ENCODE measurements at regions not wholly inside any gene's neighbourhood (a gene's known extent, or its start where the extent isn't known, plus 50 kb on each side); places are given as distances from the start of the nearest gene placed in this dataset.

DNA sequence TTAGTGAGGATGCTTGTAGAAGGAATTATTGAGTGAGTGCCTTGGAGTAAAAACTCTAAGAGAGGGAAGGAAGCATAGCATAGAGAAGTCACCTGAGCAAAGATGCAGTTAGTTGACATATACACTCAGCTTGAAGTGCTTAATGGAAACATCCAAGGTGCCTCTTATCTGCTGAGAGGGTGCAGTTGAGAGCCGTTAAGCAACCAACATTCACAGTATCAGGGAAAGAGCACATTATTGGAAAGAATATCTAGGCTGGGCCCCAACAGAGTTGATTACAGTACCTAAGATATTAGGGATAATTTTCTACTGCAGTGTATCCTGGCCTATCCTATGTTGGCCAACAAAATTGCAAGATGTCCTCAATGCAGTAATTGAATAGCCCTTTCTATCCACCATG lies 302.0 kb downstream of the ETV1 start:
- TF ChIP-seq ZNF70 (CRISPR knock-in tag; IDR thresholded peaks at IDR 0.05) (no peak), TOX (CRISPR knock-in tag; IDR thresholded peaks at IDR 0.05; ENCODE audit: borderline replicate concordance) (no peak), ESRRG (CRISPR knock-in tag; IDR thresholded peaks at IDR 0.05) (no peak), ZNF8 (CRISPR knock-in tag; IDR thresholded peaks at IDR 0.05) (no peak), TSHZ2 (CRISPR knock-in tag; IDR thresholded peaks at IDR 0.05) (no peak)
- no peak for ATAC-seq

DNA sequence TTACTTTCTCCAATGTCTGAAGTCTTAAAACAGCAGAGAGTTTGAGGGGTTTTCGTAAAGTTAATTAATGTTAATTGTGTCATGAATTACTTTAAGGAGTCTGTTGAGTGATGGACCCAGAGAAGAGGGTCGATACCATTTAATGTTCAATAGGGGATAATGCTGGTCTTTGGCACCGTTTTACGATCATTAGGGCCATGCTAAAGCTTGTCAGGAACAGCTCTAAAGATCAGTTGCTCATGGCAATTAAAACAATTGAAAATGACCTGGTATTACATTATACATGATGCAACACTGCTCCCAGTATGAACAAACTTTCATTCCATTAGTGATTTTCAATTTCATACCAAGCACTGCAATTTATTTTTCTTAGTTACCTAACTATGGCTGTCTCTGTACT lies 296.9 kb downstream of the ETV1 start:
- no peak for TF ChIP-seq BACH2 (CRISPR knock-in tag; IDR thresholded peaks at IDR 0.05; ENCODE audit: borderline replicate concordance)
- ATAC-seq, result no peak

GRCh38 chr7:13702251-13702650 lies 287.2 kb downstream of the ETV1 start:
- TF ChIP-seq RARB (CRISPR knock-in tag; IDR thresholded peaks at IDR 0.05), result no peak
- no peak for TF ChIP-seq ZNF70 (CRISPR knock-in tag; IDR thresholded peaks at IDR 0.05)
- TF ChIP-seq TCF4 (CRISPR knock-in tag; IDR thresholded peaks at IDR 0.05; ENCODE audit: borderline replicate concordance), result no peak
- TF ChIP-seq ZNF8 (CRISPR knock-in tag; IDR thresholded peaks at IDR 0.05), result no peak
- no peak for TF ChIP-seq TOX (CRISPR knock-in tag; IDR thresholded peaks at IDR 0.05; ENCODE audit: borderline replicate concordance)
- no peak for TF ChIP-seq PPARA (CRISPR knock-in tag; IDR thresholded peaks at IDR 0.05; ENCODE audit: borderline replicate concordance)
- TF ChIP-seq ARNTL (CRISPR knock-in tag; IDR thresholded peaks at IDR 0.05; ENCODE audit: borderline replicate concordance, low read depth), result no peak
- no peak for TF ChIP-seq OSR1 (CRISPR knock-in tag; IDR thresholded peaks at IDR 0.05)
- no peak for ATAC-seq

DNA sequence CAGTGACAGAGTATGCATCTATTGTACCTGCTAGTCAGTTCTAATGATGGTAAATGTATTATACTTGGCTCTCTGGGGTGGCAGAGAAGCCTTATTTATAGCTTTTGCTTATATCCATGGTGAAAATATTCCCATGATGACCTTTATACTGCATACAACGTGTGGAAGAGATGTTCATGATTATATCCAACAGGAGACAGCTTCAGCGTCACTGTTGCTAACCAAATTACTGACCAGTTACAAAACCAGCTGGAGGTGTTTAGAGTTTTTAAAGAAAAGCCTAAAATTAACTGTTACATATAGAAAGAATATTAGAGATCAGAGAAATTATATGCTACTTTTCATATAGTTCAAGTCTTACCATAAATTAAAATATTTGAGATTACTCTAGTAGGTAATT lies 280.8 kb downstream of the ETV1 start:
- ATAC-seq, result no peak

DNA sequence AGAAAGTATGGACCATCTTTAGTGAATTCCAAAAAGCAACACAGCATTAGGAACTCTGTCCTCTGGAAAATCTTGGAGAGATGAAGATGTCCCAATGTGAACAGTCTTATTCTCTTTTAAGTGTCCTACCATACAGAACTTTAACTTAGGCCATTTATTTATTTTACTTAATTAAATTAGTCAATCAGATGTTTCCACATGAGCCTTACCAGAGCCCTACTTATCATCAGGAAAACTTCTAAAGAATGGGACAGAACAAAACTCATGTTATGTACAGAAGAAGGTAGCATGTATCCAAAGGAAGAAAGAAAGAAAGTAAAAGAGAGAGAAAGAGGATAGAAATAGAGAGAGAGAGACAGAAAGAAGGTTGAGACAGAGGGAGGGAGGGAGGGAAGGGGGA lies 276.4 kb downstream of the ETV1 start:
- no peak for ATAC-seq

More for the DNA sequence above, 280.8 kb downstream of the ETV1 start:
- no peak for TF ChIP-seq ZNF565 (CRISPR knock-in tag; conservative IDR thresholded peaks at IDR 0.05; ENCODE audit: low read depth)
- no peak for TF ChIP-seq TSHZ2 (CRISPR knock-in tag; IDR thresholded peaks at IDR 0.05)
- no peak for TF ChIP-seq TCF4 (CRISPR knock-in tag; IDR thresholded peaks at IDR 0.05; ENCODE audit: borderline replicate concordance)
- TF ChIP-seq ARNTL (CRISPR knock-in tag; IDR thresholded peaks at IDR 0.05; ENCODE audit: borderline replicate concordance, low read depth), result no peak

More for the DNA sequence above, 276.4 kb downstream of the ETV1 start:
- TF ChIP-seq CSDC2 (CRISPR knock-in tag; IDR thresholded peaks at IDR 0.05) (peak; percentile 59; the same call in 1 of the 2 replicates), ZNF565 (CRISPR knock-in tag; conservative IDR thresholded peaks at IDR 0.05; ENCODE audit: low read depth) (no peak), ISL1 (CRISPR knock-in tag; IDR thresholded peaks at IDR 0.05) (peak; percentile 73), TCF4 (CRISPR knock-in tag; IDR thresholded peaks at IDR 0.05; ENCODE audit: borderline replicate concordance) (0 out of 2 replicates have a peak, but pooled peaks have one; percentile 22), POU6F1 (CRISPR knock-in tag; IDR thresholded peaks at IDR 0.05; ENCODE audit: borderline replicate concordance, low read depth) (no peak), ZC3H10 (CRISPR knock-in tag; IDR thresholded peaks at IDR 0.05) (0 out of 2 replicates have a peak, but pooled peaks have one; percentile 56)
- TF ChIP-seq, protein P1, sequence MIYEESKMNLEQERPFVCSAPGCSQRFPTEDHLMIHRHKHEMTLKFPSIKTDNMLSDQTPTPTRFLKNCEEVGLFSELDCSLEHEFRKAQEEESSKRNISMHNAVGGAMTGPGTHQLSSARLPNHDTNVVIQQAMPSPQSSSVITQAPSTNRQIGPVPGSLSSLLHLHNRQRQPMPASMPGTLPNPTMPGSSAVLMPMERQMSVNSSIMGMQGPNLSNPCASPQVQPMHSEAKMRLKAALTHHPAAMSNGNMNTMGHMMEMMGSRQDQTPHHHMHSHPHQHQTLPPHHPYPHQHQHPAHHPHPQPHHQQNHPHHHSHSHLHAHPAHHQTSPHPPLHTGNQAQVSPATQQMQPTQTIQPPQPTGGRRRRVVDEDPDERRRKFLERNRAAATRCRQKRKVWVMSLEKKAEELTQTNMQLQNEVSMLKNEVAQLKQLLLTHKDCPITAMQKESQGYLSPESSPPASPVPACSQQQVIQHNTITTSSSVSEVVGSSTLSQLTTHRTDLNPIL (CRISPR knock-in tag; IDR thresholded peaks at IDR 0.05; ENCODE audit: low read depth), result 0 out of 2 replicates have a peak, but pooled peaks have one; percentile 28

Measured in SK-N-SH treated with all-trans-retinoic acid at 6 μM for 48 hours (cell line).